Urothelium cell line (cell line): ENCODE measurements at regions not wholly inside any gene's neighbourhood (a gene's known extent, or its start where the extent isn't known, plus 50 kb on each side); places are given as distances from the start of the nearest gene placed in this dataset.
"Not testable (repeated sequence)": the region's sequence is repeated elsewhere in the genome, so short reads cannot be mapped to it uniquely, and the experiment has no call there.

Experiments
- DNase-seq: peaks from one replicate; pipeline ENCODE4 v3.0.0; 2011; ENCODE audit warnings: low spot score, mixed read lengths
- FAIRE-seq: peaks from 2 replicates; lab custom pipeline; 2011; peaks lifted over from hg19 to GRCh38; lab: Jason Lieb, UNC

DNA sequence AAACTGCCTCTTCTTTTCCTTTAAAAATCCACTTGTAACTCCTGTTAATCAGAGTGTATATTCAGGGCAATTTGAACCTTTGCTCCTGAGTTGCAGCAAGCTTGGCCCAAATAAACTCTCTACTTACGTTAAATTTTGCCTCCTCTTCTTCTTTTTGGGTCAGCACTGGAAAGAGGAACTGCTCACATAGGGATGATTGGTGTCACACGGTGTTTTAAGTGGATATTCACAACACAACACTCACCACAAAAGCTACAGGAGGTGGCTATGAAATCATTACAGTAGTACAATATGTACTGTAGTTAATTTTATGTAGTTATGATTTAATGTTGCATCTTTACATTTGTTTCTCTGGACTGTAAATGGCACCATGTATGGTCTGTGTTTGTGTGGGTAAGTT lies 96.8 kb upstream of the DOCK9 start:
- no peak for FAIRE-seq

DNA sequence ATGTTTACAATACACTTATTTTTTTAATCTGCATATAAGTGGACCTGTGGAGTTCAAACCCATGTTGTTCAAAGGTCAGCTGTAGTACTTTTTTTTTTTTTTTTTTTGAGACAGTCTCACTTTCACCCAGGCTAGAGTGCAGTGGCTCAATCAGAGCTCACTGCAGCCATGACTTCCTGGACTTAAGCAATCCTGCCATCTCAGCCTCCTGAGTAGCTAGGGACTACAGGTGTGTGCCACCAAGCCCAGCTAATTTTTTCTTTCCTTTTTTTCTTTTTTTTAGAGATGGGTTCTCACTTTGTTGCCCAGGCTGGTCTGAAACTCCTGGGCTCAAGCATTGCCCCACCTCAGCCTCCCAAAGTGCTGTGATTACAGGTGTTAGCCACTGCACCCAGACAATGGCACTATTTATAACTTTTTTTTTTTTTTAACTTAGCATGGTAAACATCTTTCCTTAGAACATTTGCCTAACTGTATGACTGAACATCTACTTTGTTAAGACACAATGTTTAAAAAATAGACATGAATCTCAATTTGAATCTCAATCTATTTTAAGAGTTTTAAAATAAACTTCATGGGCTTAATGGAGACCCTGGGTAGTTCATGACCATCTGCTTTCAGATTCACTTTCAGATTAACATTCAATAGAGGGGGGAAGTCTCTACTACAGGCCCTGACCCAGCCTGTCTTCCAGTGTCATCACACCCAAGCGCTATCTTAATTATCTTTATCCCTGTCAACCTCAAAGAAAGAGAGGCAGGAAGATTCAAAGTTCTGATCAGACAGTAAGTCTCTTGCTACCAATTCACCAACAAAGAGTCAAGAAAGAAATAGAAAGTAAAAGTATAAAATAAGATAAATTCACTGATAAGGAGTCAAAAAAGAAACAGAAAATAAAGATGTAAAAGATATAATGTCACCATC lies 97.7 kb upstream of the DOCK9 start:
- FAIRE-seq (no peak), DNase-seq (no peak)

More for the DNA sequence above, 96.8 kb upstream of the DOCK9 start:
- no peak for DNase-seq

- DNase-seq (no peak), FAIRE-seq (no peak)
These were observed 100.3 kb upstream of the DOCK9 start for GRCh38 chr13:99078017-99078771.

GRCh38 chr13:99080131-99080530 lies 102.3 kb upstream of the DOCK9 start:
- FAIRE-seq (no peak), DNase-seq (no peak)

- FAIRE-seq = no peak
- no peak for DNase-seq
These were observed 106.1 kb upstream of the DOCK9 start for GRCh38 chr13:99083981-99084380.

DNA sequence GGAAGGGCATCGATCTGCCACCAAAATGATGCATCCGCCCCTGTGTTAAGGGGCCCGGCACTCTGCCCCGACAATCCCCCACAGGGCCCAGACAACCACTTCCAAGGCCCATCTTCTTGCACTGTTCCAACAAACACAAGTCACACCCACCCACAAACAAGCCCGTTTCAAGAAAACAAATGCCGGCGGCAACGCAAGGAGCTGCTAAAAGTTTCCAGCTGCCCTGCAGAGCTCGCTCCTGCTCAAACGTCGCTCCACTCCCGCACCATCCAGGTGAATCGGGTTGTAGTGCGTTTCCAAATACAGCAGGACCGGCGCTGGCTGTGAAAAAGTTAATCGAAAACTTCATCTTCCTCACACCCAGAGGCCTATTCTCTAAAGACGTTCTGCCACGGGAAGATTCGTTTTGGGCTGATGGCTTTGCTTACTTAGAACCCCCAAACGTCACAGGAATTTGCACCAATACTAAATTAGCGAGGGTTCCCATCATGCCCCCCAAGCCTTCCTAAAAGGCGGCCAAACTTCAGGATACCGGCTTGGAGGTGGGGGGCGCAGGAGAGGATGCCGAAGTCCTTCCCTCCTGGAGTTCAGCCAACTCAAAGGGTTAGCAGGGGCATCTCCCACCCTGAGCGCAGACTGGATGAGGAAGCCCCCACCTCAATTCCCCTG lies 107.4 kb upstream of the DOCK9 start:
- DNase-seq (no peak), FAIRE-seq (no peak)

DNA sequence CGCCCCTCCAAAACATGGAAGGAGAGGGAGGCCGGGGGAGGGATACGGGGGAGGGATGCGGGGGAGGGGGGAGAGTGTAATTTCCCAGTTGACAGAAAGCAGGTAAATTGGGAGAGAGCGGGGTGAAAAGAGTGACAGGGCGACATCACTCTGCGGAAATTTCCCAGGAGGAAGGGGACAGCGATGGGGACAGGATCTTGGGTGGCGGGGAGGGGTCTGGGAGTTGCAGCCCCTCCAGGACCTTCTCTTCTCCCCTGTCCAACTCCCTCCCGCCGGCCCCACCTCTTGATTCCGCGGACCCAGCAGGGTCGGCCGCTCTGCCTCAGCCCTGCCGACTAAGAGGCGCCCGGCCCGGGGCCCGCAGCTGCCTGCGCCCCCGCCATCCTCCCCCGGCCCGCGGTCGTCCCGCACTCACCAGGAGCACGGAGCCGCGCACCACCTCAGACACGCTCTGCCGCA lies 108.0 kb upstream of the DOCK9 start:
- FAIRE-seq = no peak
- no peak for DNase-seq

- FAIRE-seq = peak; percentile 83
- peak; percentile 69 for DNase-seq
These were observed 108.6 kb upstream of the DOCK9 start for GRCh38 chr13:99086267-99087097.

DNA sequence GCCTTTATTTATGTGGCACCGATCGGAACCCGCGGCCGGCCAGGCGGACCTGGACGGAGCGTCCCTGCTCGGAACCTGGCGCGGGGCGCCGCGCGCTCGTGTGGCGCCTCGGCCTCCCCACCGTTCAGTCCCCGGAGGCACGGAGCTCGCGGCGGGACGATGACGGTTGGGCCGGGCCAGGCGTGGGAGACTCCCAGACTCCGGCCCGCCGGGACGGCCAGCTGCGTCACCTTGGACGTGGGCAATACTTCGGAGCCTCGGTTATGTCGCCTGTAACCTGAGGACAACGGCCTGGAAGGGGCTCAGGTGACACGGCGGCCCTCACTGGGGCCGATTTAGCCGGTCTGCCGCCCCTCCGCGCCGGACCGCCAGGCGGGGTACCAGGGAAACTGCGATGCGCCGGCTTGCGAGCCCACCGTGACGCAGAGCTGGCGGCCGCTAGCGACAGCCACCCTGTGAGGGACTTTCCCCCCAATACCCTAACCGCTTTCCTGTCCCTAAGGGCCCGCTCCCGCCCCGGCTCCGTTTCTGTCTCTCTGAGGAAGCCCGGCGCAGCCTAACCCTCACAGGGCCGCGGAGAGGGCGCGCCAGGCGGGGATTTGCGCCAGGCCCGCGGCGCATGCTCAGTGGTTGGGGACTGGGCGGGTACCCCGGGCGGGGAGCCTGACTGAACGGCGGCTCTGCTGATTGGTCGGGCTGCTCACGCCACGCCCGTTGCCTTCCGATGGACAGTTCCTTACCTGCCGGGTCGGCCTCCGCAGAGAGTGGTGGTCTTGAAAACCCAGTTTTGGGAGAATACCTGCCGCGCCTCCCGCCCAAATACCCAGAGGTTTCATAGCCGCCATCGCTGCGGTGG lies 109.5 kb upstream of the DOCK9 start:
- FAIRE-seq = no peak
- peak; percentile 6 for DNase-seq

DNA sequence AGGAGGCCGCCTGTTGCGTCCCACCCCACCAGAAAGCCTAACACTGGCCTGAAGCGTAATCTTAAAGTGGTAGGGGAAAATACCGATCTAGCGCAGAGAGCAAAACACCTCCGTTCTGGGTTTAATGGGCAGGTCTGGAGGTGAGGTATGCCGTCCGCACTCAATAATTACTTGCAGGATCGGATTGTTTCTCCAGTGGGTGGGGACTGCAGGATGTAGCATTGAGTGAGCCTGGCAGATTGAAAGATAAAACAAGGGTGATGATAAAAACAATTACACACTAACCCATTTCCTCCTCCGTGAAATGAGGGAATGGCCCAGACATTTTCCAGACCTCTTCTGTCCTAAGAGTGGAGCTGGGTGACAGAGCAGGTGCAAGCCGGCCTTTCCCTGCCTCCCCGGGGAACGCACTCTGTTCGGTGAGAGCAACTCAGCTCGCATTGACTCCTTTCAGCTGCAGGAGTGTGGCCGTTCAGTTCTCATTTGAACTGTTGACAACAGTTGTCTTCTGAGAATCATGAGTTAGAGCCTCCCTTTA lies 110.2 kb upstream of the DOCK9 start:
- FAIRE-seq = no peak
- DNase-seq = no peak

DNA sequence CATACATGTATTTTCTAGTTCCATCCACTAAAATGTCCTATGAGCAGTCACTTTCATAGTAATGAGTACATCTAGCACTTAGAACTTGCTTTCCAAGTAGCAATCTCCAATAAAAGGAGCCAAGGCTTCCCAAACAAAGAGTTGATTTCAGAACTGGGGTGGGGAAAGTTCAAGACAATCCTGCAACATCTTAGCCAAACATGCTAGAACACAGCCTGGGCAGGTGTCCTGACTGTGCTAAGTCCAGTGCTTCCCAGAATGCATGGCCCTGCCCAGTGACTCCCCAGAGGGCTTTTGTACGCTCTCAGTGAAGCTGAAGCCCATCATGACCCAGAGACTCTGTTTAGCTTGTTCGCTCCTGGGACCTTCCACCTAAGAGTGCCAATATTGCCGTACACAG lies 106.7 kb upstream of the UBAC2 start:
- FAIRE-seq (no peak), DNase-seq (no peak)

DNA sequence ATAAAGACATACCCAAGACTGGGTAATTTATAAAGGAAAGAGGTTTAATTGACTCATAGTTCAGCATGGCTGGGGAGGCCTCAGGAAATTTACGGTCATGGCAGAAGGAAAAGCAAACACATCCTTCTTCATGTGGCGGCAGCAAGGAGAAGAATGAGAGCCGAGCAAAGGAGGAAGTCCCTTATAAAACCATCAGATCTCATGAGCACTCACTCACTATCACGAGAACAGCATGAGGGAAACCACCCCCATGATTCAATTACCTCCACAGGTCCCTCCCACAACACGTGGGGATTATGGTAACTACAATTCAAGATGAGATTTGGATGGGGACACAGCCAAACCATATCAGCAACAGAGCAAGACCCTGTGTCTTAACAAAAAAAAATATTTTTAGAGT lies 98.8 kb upstream of the UBAC2 start:
- not testable (repeated sequence) for DNase-seq, FAIRE-seq

DNA sequence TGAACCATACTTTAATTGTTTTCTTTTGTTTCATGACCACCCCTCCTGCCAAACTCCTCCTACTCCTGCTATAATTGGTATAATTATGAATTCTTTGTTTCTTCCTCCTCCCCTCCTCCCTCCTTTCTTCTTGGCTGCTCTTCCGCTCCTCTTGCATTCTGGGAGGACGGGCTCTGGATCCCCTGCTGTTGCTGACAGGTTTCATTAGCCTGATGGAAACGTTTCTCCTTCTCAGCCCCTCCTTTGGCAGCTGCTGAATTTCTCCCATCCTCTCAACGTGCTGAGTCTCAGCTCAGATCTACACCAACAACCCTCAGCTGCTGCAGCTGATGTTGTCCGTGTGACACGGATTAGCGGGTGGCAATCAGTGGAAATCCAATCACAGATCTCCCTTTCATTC lies 97.1 kb upstream of the UBAC2 start:
- DNase-seq (no peak), FAIRE-seq (no peak)

GRCh38 chr13:99104396-99104795 lies 96.3 kb upstream of the UBAC2 start:
- FAIRE-seq = no peak
- DNase-seq = no peak

GRCh38 chr13:99105160-99105559 lies 95.5 kb upstream of the UBAC2 start:
- DNase-seq = no peak
- no peak for FAIRE-seq

DNA sequence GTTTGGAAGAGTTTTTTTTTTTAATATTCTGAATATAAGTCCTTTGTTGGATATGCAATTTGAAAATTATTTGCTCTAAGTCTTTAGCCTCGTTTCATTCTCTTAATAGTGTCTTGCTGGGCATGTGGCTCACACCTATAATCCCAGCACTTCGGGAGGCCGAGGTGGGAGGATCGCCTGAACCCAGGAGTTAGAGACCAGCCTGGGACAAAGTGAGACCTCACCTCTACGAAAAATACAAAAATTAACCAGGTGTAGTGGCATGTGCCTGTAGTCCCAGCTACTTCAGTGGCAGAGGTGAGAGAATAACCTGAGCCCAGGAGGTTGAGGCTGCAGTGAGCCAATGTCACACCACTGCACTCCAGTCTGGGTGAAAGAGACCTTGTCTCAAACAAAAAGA lies 87.3 kb upstream of the UBAC2 start:
- DNase-seq = no peak
- FAIRE-seq = no peak

DNA sequence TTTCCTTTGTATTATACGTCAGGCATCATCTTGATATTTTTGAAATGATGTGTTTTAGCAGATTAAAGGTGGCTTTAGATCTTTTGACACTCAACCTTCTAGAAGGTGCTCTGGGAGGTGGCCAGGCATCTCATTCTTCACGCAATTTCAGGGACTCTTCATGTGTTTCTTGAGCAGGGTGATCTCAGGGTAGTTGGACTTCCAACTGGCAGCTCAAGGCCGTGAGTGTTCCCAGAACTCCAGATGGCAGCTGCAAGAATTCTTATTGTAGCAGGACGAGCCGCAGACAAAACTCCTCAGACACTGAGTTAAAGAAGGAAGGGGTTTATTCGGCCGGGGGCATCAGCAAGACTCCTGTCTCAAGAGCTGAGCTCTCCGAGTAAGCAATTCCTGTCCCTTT lies 82.5 kb upstream of the UBAC2 start:
- FAIRE-seq (no peak), DNase-seq (no peak)

- no peak for DNase-seq
- no peak for FAIRE-seq
These were observed 81.0 kb upstream of the UBAC2 start for GRCh38 chr13:99119656-99120055.

GRCh38 chr13:99120751-99121150 lies 79.9 kb upstream of the UBAC2 start:
- DNase-seq (no peak), FAIRE-seq (no peak)
